GM12878 (cell line): ENCODE measurements at regions not wholly inside any gene's neighbourhood (a gene's known extent, or its start where the extent isn't known, plus 50 kb on each side); places are given as distances from the start of the nearest gene placed in this dataset.

Source experiments
- ATAC-seq: fragments of 200-7000 bp; cut with Tn5 transposase; 3 replicates; pipeline ENCODE4 v1.9.1; 2020; ENCODE audit warnings: mild to moderate bottlenecking, moderate library complexity
- BruUV-seq: library from RNA; stranded (reverse); fragments of 400-500 nt; replicated peaks from 2 replicates; lab custom pipeline; 2021; lab: Mats Ljungman, UMichigan
- CTCF ChIA-PET: fragments of 300-600 bp; sonication (Branson Sonifier 250); formaldehyde crosslinking; extraction: SDS; loops from one replicate; lab custom pipeline; 2021; ENCODE audit warnings: inconsistent platforms; lab: Yijun Ruan, JAX
- POLR2A ChIA-PET: fragments of 350-600 bp; formaldehyde crosslinking; extraction: SDS; loops from one replicate; lab custom pipeline; 2021; ENCODE audit warnings: inconsistent platforms; lab: Charles Lee
- RAD21 ChIA-PET: fragments of 300-600 bp; sonication (Branson Sonifier 250); formaldehyde crosslinking; loops from one replicate; lab custom pipeline; 2023; ENCODE audit warnings: antibody characterized with exemption; ENCODE audit not compliant: unreplicated experiment; lab: Charles Lee
- SMC1A ChIA-PET: fragments of 300-600 bp; sonication (Branson Sonifier 250); formaldehyde crosslinking; loops from one replicate; lab custom pipeline; 2023; ENCODE audit not compliant: unreplicated experiment, uncharacterized antibody; lab: Charles Lee
- DNase-seq: peaks from one replicate; pipeline ENCODE4 v3.0.0-alpha.2; 2011; ENCODE audit warnings: low read depth, low spot score
- FAIRE-seq: peaks from 3 replicates; lab custom pipeline; 2011; peaks lifted over from hg19 to GRCh38; lab: Jason Lieb, UNC
- H2AFZ ChIP-seq: 2 replicates; pipeline ENCODE4 v1.6.0; 2011; ENCODE audit warnings: low read depth, low read length, control low read depth; ENCODE audit not compliant: control insufficient read depth
- H3K27ac ChIP-seq: 2 replicates; pipeline ENCODE4 v1.5.1; 2011; ENCODE audit warnings: control low read depth; ENCODE audit not compliant: control insufficient read depth, insufficient read depth
- H3K27me3 ChIP-seq, 2 experiments: replicated peaks in 1 of 2; 2 replicates each; pipeline versions ENCODE4 v1.6.0 to v1.6.1; 2011; ENCODE audit warnings: low read length in 1 of 2; ENCODE audit not compliant: control insufficient read depth in 2 of 2, insufficient read depth in 2 of 2
- H3K36me3 ChIP-seq, 2 experiments: 2 replicates each; pipeline ENCODE4 v1.5.1; 2011; ENCODE audit warnings: low read length in 1 of 2; ENCODE audit not compliant: control insufficient read depth in 2 of 2, insufficient read depth in 2 of 2
- H3K4me1 ChIP-seq: 2 replicates; pipeline ENCODE4 v1.6.1; 2011; ENCODE audit warnings: mild to moderate bottlenecking, low read length, moderate library complexity, mixed read lengths; ENCODE audit not compliant: control insufficient read depth, insufficient read depth
- H3K4me2 ChIP-seq: 2 replicates; pipeline ENCODE4 v1.6.0; 2011; ENCODE audit warnings: control low read depth; ENCODE audit not compliant: control insufficient read depth, insufficient read depth
- H3K4me3 ChIP-seq: fragments of 200-600 bp; sonication (generic); 2 replicates; pipeline ENCODE4 v1.5.1; 2016
- H3K79me2 ChIP-seq: 2 replicates; pipeline ENCODE4 v1.6.0; 2011; ENCODE audit warnings: low read length; ENCODE audit not compliant: control insufficient read depth, insufficient read depth
- H3K9ac ChIP-seq: 2 replicates; pipeline ENCODE4 v1.8.0; 2011; ENCODE audit warnings: low read length, control low read depth, mixed read lengths; ENCODE audit not compliant: control insufficient read depth, insufficient read depth
- H3K9me3 ChIP-seq: replicated peaks from 3 replicates; pipeline ENCODE4 v1.5.1; 2011; ENCODE audit warnings: mild to moderate bottlenecking, low read length; ENCODE audit not compliant: control insufficient read depth, insufficient read depth
- H4K20me1 ChIP-seq: 2 replicates; pipeline ENCODE4 v1.6.0; 2011; ENCODE audit not compliant: control insufficient read depth, insufficient read depth
- MYB ChIP-seq: fragments of 150-350 bp; IDR thresholded peaks from 2 replicates; pipeline ENCODE4 v1.6.1; 2014; ENCODE audit warnings: mild to moderate bottlenecking, low read depth, low read length, borderline replicate concordance
- SIX5 ChIP-seq: IDR thresholded peaks from 2 replicates; pipeline ENCODE4 v1.6.1; 2011; ENCODE audit warnings: mild to moderate bottlenecking, low read depth, low read length, moderate library complexity; ENCODE audit not compliant: severe bottlenecking
- SPI1 ChIP-seq: IDR thresholded peaks from 2 replicates; pipeline ENCODE4 v1.6.1; 2011; ENCODE audit warnings: low read depth, mild to moderate bottlenecking, low read length, moderate library complexity, borderline replicate concordance; ENCODE audit not compliant: insufficient read depth
- TBL1XR1 ChIP-seq: IDR thresholded peaks from 2 replicates; pipeline ENCODE4 v1.6.1; 2012; ENCODE audit warnings: low read depth, low read length, improper control_type of control experiment
- WGBS: methylation state at CpG from one replicate; pipeline ENCODE4 v1.1.6; 2016; ENCODE audit warnings: low lambda C conversion rate; ENCODE audit not compliant: insufficient replicate concordance, insufficient coverage; ENCODE audit errors: missing lambda C conversion rate; 5-methylcytosine and 5-hydroxymethylcytosine counted together
- in situ Hi-C: fragments of 300-500 bp; cut with MboI; formaldehyde crosslinking; loops from 9 replicates; pipeline ENCODE4 v1.14.3; 2018; ENCODE audit warnings: mixed read lengths
- intact Hi-C: fragments of 100-400 bp; cut with micrococcal nuclease; formaldehyde crosslinking; loops from one replicate; pipeline ENCODE4 v1.14.2; 2022; ENCODE audit not compliant: unreplicated experiment
- TF ChIP-seq, protein P1 (sequence below): fragments of 150-350 bp; IDR thresholded peaks from 2 replicates; pipeline ENCODE4 v1.6.1; 2016; ENCODE audit warnings: low read depth, low read length

DNA sequence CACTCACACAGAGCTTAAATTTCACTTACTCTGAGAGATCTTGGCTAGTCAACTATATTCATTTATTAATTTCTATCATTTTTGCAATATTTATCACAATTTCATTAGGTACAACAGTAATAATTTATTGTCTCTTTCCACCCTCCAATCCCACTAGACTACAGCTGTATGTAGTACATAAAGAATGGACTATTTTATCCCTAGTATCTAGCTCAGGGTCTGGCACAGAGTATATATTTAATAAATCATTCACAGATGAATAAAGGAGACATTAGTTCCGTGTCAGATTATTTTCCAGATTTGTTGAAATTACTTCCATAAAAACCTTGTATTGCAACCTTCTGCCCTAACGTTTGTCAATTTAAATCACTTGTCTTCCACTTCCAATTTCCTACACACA, 1781.1 kb upstream of the SEL1L start:
- ChIA-PET SMC1A (no interaction called here), RAD21 (no interaction called here), POLR2A (no interaction called here), CTCF (interaction anchor here (1.7 kb wide), 1 partner anchor 15 kb away, joined by 9 read pairs; no protein-coding TSS in a partner anchor)
- WGBS = 0% methylated on average over 2 of the region's 2 CpGs
- H3K79me2 ChIP-seq = no peaks in the 10 kb centered on the region
- H4K20me1 ChIP-seq = no peaks in the 10 kb centered on the region
- in situ Hi-C loops = no loop called here
- ATAC-seq (no peak), FAIRE-seq (no peak), DNase-seq (no peak)
- H3K27me3 ChIP-seq = no peaks in the 10 kb centered on the region
- intact Hi-C loops = no loop called here
- H3K36me3 ChIP-seq = no peaks in the 10 kb centered on the region
- H3K27ac ChIP-seq = no peak overlapping the region
- H3K9me3 ChIP-seq = no peaks in the 10 kb centered on the region
- H3K4me3 ChIP-seq = no peak overlapping the region
- H3K4me1 ChIP-seq = no peaks in the 10 kb centered on the region
- BruUV-seq = no TSS peak
- no peak overlapping the region for H3K9ac ChIP-seq
- H3K4me2 ChIP-seq = no peak overlapping the region
- H2AFZ ChIP-seq = no peak overlapping the region
- no peak for TF ChIP-seq MYB
- no peak for TF ChIP-seq SIX5
- no peak for TF ChIP-seq TBL1XR1
- no peak for TF ChIP-seq SPI1
- TF ChIP-seq, protein P1, sequence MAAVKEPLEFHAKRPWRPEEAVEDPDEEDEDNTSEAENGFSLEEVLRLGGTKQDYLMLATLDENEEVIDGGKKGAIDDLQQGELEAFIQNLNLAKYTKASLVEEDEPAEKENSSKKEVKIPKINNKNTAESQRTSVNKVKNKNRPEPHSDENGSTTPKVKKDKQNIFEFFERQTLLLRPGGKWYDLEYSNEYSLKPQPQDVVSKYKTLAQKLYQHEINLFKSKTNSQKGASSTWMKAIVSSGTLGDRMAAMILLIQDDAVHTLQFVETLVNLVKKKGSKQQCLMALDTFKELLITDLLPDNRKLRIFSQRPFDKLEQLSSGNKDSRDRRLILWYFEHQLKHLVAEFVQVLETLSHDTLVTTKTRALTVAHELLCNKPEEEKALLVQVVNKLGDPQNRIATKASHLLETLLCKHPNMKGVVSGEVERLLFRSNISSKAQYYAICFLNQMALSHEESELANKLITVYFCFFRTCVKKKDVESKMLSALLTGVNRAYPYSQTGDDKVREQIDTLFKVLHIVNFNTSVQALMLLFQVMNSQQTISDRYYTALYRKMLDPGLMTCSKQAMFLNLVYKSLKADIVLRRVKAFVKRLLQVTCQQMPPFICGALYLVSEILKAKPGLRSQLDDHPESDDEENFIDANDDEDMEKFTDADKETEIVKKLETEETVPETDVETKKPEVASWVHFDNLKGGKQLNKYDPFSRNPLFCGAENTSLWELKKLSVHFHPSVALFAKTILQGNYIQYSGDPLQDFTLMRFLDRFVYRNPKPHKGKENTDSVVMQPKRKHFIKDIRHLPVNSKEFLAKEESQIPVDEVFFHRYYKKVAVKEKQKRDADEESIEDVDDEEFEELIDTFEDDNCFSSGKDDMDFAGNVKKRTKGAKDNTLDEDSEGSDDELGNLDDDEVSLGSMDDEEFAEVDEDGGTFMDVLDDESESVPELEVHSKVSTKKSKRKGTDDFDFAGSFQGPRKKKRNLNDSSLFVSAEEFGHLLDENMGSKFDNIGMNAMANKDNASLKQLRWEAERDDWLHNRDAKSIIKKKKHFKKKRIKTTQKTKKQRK = no peak
- TF ChIP-seq, all 136 proteins: peak for 0
